ENCODE measurements at regions not wholly inside any gene's neighbourhood (a gene's known extent, or its start where the extent isn't known, plus 50 kb on each side); places are given as distances from the start of the nearest gene placed in this dataset.
A peak's percentile ranks its signal among the peaks of the same experiment; 100 is the strongest.

DNA sequence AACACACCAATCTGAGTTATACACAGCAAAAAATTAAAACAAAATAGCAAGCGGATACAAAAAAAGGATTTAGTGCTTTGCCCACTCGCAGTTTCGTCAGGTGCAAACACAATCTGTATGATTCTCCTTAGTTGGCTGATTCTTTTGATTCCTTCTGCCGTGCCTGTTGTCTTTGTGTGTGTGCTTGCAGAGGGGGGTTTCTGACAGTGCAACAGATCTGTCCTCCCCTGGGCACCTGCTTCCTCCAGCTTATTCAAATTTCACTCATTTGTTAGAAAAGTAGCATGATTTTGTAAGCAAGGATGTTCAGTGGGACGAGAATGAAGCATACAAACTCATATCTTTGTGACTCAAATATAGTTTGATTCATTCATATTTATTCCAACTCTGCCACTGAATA lies 74.0 kb upstream of the NEO1 start:
- Histone ChIP-seq H3K4me1 (peaks cover 0 to 15% (median 11%) of the 10 kb centered on the region in 4 donors), H3K36me3 (no peaks in the 10 kb centered on the region), H3K27ac (replicated peaks in 1 of 4) (no peak overlapping the region), H3K27me3 (no peaks in the 10 kb centered on the region), H3K9me3 (no peaks in the 10 kb centered on the region), H3K4me3 (no peak overlapping the region)
- peak; percentile 26 for DNase-seq (ENCODE audit: extremely low spot score)
- TF ChIP-seq POLR2A (IDR thresholded peaks at IDR 0.05; ENCODE audit: low read depth) (no peak), POLR2AphosphoS5 (IDR thresholded peaks at IDR 0.05) (no peak), EP300 (IDR thresholded peaks at IDR 0.05) (no peak)
- TF ChIP-seq, protein P1, sequence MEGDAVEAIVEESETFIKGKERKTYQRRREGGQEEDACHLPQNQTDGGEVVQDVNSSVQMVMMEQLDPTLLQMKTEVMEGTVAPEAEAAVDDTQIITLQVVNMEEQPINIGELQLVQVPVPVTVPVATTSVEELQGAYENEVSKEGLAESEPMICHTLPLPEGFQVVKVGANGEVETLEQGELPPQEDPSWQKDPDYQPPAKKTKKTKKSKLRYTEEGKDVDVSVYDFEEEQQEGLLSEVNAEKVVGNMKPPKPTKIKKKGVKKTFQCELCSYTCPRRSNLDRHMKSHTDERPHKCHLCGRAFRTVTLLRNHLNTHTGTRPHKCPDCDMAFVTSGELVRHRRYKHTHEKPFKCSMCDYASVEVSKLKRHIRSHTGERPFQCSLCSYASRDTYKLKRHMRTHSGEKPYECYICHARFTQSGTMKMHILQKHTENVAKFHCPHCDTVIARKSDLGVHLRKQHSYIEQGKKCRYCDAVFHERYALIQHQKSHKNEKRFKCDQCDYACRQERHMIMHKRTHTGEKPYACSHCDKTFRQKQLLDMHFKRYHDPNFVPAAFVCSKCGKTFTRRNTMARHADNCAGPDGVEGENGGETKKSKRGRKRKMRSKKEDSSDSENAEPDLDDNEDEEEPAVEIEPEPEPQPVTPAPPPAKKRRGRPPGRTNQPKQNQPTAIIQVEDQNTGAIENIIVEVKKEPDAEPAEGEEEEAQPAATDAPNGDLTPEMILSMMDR (IDR thresholded peaks at IDR 0.05) = no peak
- intact Hi-C loops (cut with DNase I) = no loop called here
- 91% methylated on average over 5 of the region's 5 CpGs for WGBS

DNA sequence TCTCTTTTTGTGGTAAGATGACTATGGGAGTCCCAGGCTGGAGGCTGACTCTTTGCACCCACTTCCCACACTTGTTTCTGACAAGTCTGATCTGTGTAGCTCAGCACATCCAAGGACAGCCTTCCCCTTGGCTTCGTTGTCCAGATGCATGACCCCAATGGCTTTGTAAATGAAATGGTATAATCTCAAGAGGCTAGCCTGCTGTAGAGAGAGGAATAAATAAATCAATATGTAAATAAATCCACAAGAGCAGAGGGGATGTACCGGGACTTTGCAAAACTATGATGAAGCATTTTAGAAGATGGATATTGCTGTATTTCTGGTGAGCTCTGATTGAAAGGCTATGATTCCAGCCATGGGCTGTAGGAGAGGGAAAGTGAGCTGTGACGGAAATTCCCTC lies 79.9 kb upstream of the NEO1 start:
- no peaks in the 10 kb centered on the region for H3K27me3 ChIP-seq
- TF ChIP-seq POLR2A (IDR thresholded peaks at IDR 0.05; ENCODE audit: low read depth) (no peak), POLR2AphosphoS5 (IDR thresholded peaks at IDR 0.05) (no peak)
- 78% methylated on average over 3 of the region's 3 CpGs for WGBS
- no peaks in the 10 kb centered on the region for H3K36me3 ChIP-seq
- no peak overlapping the region for H3K4me3 ChIP-seq
- H3K9me3 ChIP-seq = no peaks in the 10 kb centered on the region
- peaks cover 0 to 20% (median 19%) of the 10 kb centered on the region in 4 donors for H3K4me1 ChIP-seq
- peak overlapping the region in 1 of 4 donors; percentile 33 for H3K27ac ChIP-seq (replicated peaks in 1 of 4)
- intact Hi-C loops (cut with DNase I) = no loop called here
- no peak for DNase-seq (ENCODE audit: extremely low spot score)

DNA sequence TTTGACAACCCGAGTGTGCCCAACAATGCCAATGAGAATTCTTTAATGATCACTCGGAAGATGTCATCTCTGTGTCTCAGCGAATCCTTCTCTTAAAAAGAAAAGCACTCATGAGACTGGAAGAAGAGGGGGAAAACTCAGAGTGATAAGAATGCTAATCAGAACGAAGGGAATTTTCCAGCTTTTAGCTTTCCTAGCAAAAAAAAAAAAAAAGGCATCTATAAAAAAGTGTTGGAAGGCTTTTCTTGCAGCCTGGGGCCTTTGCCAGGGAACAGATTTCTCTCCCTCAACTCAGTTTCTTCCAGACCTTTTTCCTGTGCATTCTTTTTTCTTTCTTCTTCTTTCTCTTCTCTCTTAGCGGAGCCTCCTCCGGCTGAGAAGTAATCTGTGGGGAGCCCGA lies 80.5 kb upstream of the NEO1 start:
- DNase-seq (ENCODE audit: extremely low spot score) = no peak
- no peaks in the 10 kb centered on the region for H3K9me3 ChIP-seq
- intact Hi-C loops (cut with DNase I) = no loop called here
- peak overlapping the region; percentile 15 to 41 (median 32) for H3K4me3 ChIP-seq
- H3K36me3 ChIP-seq = no peaks in the 10 kb centered on the region
- peaks cover 0 to 20% (median 19%) of the 10 kb centered on the region in 4 donors for H3K4me1 ChIP-seq
- no peaks in the 10 kb centered on the region for H3K27me3 ChIP-seq
- 48% methylated on average over 7 of the region's 7 CpGs for WGBS
- TF ChIP-seq POLR2AphosphoS5 (IDR thresholded peaks at IDR 0.05) (no peak), POLR2A (IDR thresholded peaks at IDR 0.05; ENCODE audit: low read depth) (no peak), EP300 (IDR thresholded peaks at IDR 0.05) (no peak)
- TF ChIP-seq, protein P1 (IDR thresholded peaks at IDR 0.05) = no peak
- peak overlapping the region in 2 of 4 donors; percentile 26 to 33 for H3K27ac ChIP-seq (replicated peaks in 1 of 4)

DNA sequence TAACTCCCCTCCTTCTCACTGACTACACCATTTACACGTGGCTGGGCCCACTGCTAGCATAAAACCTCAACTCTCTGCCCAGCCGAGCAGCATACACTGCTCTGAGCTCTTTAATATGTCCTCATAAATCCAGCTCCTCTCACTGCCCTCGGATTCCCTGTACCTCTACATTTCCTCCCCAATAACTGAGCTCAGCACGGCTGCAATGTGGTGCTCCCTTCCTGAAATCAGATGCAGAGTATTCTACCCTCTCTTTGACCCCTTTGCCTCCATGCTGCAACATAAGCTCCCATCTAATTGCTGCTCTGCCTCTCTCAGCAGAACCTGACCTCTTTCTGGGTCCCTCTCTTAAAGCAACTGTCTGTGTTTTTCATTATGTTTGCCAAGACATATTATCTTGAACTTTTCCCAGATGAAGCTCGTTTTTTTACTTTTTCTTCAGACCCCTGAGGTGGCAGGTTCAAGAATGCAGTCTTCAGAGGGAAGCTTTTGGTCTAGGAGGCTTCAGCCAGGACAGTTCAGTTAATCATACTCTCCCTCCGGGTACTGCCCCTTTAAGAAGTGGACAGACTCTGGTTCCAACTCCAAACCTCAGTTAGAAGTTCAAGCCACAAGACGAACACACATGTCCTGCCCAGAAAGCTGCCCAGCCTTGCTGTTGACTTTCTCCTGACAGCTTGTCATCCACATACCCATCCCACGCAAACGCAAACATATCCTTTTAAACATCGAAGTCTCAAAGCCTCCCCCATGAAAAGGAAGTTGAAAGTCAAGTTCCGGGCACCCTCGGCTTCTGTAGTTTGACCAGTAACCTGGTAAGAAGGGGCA lies 81.1 kb upstream of the NEO1 start:
- Histone ChIP-seq H3K4me3 (peak overlapping the region; percentile 15 to 41 (median 32)), H3K9me3 (no peaks in the 10 kb centered on the region), H3K27me3 (no peaks in the 10 kb centered on the region), H3K27ac (replicated peaks in 1 of 4) (peak overlapping the region in 3 of 4 donors; percentile 22 to 33 (median 26)), H3K36me3 (no peaks in the 10 kb centered on the region), H3K4me1 (peaks cover 0 to 20% (median 19%) of the 10 kb centered on the region in 4 donors)
- no peak for DNase-seq (ENCODE audit: extremely low spot score)
- TF ChIP-seq EP300 (IDR thresholded peaks at IDR 0.05) = no peak
- no peak for TF ChIP-seq POLR2AphosphoS5 (IDR thresholded peaks at IDR 0.05)
- no peak for TF ChIP-seq POLR2A (IDR thresholded peaks at IDR 0.05; ENCODE audit: low read depth)
- TF ChIP-seq, protein P1 (IDR thresholded peaks at IDR 0.05) = no peak
- intact Hi-C loops (cut with DNase I) = no loop called here
- WGBS = 25% methylated on average over 12 of the region's 12 CpGs

DNA sequence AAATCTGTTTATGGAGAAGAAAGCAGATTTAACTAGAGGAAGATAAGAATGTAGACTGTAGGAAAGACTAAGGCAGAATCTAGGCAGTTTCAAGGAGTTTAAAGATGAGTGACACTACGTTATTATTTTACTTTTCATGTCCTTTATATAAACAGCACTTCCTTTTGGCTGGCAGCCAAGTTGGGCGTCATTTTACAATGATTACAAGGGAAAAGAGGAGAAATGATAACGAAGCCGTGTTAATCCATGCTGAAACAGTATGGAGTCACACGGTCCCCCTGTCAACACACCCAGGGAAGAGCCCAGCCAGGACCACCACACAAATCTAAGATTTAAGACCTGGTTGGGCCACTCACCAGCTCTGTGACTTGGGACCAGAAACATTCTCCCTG lies 83.7 kb upstream of the NEO1 start:
- no peak overlapping the region for H3K4me3 ChIP-seq

More for the DNA sequence above, 83.7 kb upstream of the NEO1 start:
- intact Hi-C loops (cut with DNase I) = no loop called here
- TF ChIP-seq EP300 (IDR thresholded peaks at IDR 0.05) (no peak), POLR2A (IDR thresholded peaks at IDR 0.05; ENCODE audit: low read depth) (no peak), POLR2AphosphoS5 (IDR thresholded peaks at IDR 0.05) (no peak)
- TF ChIP-seq, protein P1 (IDR thresholded peaks at IDR 0.05) = no peak
- no peaks in the 10 kb centered on the region for H3K9me3 ChIP-seq
- no peaks in the 10 kb centered on the region for H3K27me3 ChIP-seq
- 46% methylated on average over 5 of the region's 5 CpGs for WGBS
- no peak overlapping the region for H3K27ac ChIP-seq (replicated peaks in 1 of 4)
- H3K36me3 ChIP-seq = no peaks in the 10 kb centered on the region
- H3K4me1 ChIP-seq = peaks cover 0 to 20% (median 19%) of the 10 kb centered on the region in 4 donors
- no peak for DNase-seq (ENCODE audit: extremely low spot score)
